ENCODE measurements at regions not wholly inside any gene's neighbourhood (a gene's known extent, or its start where the extent isn't known, plus 50 kb on each side); places are given as distances from the start of the nearest gene placed in this dataset.

GRCh38 chr18:78080081-78080480 is 830.4 kb downstream of the GALR1 start:
- intact Hi-C loops (cut with micrococcal nuclease; ENCODE audit: unreplicated experiment): no loop called here
- Histone ChIP-seq H3K4me1 (ENCODE audit: insufficient read depth, low read length, poor library complexity, severe bottlenecking) (no peaks in the 10 kb centered on the region), H3K79me2 (ENCODE audit: insufficient read depth, low read depth, low read length) (no peaks in the 10 kb centered on the region), H3K36me3 (ENCODE audit: insufficient read depth, low read length) (no peaks in the 10 kb centered on the region), H3K9me3 (ENCODE audit: low read length) (no peaks in the 10 kb centered on the region), H3K27ac (ENCODE audit: low read depth, low read length, poor library complexity, severe bottlenecking) (no peak overlapping the region), H2AFZ (ENCODE audit: low read length) (no peak overlapping the region), H3K4me3 (ENCODE audit: low read depth, low read length, poor library complexity, severe bottlenecking) (no peak overlapping the region), H3K9me2 (ENCODE audit: insufficient read depth, low read length) (no peaks in the 10 kb centered on the region), H3K4me2 (ENCODE audit: low read length) (no peak overlapping the region), H4K20me1 (ENCODE audit: insufficient read depth, low read length) (no peaks in the 10 kb centered on the region)
- TF ChIP-seq EZH2phosphoT487 (IDR thresholded peaks at IDR 0.05; ENCODE audit: borderline replicate concordance, low read depth, low read length): no peak
- TF ChIP-seq CTCF (conservative IDR thresholded peaks at IDR 0.05; ENCODE audit: low read length): no peak
- ChIA-PET POLR2A (interaction anchor here (0.8 kb wide), 1 partner anchor 8 kb away, joined by 4 read pairs; no protein-coding TSS in a partner anchor), CTCF (ENCODE audit: unreplicated experiment) (no interaction called here)
- DNase-seq (ENCODE audit: low spot score): no peak
- BruUV-seq (replicated peaks): no TSS peak

- Histone ChIP-seq H3K4me3 (ENCODE audit: low read depth, low read length, poor library complexity, severe bottlenecking) (no peak overlapping the region), H3K4me2 (ENCODE audit: low read length) (no peak overlapping the region), H2AFZ (ENCODE audit: low read length) (no peak overlapping the region), H3K9me2 (ENCODE audit: insufficient read depth, low read length) (no peaks in the 10 kb centered on the region), H4K20me1 (ENCODE audit: insufficient read depth, low read length) (no peaks in the 10 kb centered on the region), H3K79me2 (ENCODE audit: insufficient read depth, low read depth, low read length) (no peaks in the 10 kb centered on the region), H3K36me3 (ENCODE audit: insufficient read depth, low read length) (no peaks in the 10 kb centered on the region), H3K27ac (ENCODE audit: low read depth, low read length, poor library complexity, severe bottlenecking) (no peak overlapping the region), H3K9me3 (ENCODE audit: low read length) (no peaks in the 10 kb centered on the region), H3K4me1 (ENCODE audit: insufficient read depth, low read length, poor library complexity, severe bottlenecking) (no peaks in the 10 kb centered on the region)
- no peak for TF ChIP-seq EZH2phosphoT487 (IDR thresholded peaks at IDR 0.05; ENCODE audit: borderline replicate concordance, low read depth, low read length)
- no peak for TF ChIP-seq CTCF (conservative IDR thresholded peaks at IDR 0.05; ENCODE audit: low read length)
- ChIA-PET CTCF (ENCODE audit: unreplicated experiment) (no interaction called here), POLR2A (interaction anchor here (0.8 kb wide), 1 partner anchor 8 kb away, joined by 4 read pairs; no protein-coding TSS in a partner anchor)
- intact Hi-C loops (cut with micrococcal nuclease; ENCODE audit: unreplicated experiment): no loop called here
- no peak for DNase-seq (ENCODE audit: low spot score)
- BruUV-seq (replicated peaks): no TSS peak
Observed at GRCh38 chr18:78080761-78081160, 831.1 kb downstream of the GALR1 start.

GRCh38 chr18:78082816-78083215 is 833.2 kb downstream of the GALR1 start:
- no peaks in the 10 kb centered on the region for H3K79me2 ChIP-seq (ENCODE audit: insufficient read depth, low read depth, low read length)
- intact Hi-C loops (cut with micrococcal nuclease; ENCODE audit: unreplicated experiment): no loop called here
- no peak overlapping the region for H3K4me2 ChIP-seq (ENCODE audit: low read length)
- no peak overlapping the region for H3K4me3 ChIP-seq (ENCODE audit: low read depth, low read length, poor library complexity, severe bottlenecking)
- no peak overlapping the region for H2AFZ ChIP-seq (ENCODE audit: low read length)
- no peaks in the 10 kb centered on the region for H4K20me1 ChIP-seq (ENCODE audit: insufficient read depth, low read length)
- ChIA-PET POLR2A (no interaction called here), CTCF (ENCODE audit: unreplicated experiment) (no interaction called here)
- H3K4me1 ChIP-seq (ENCODE audit: insufficient read depth, low read length, poor library complexity, severe bottlenecking): no peaks in the 10 kb centered on the region
- H3K27ac ChIP-seq (ENCODE audit: low read depth, low read length, poor library complexity, severe bottlenecking): no peak overlapping the region
- no peak for TF ChIP-seq EZH2phosphoT487 (IDR thresholded peaks at IDR 0.05; ENCODE audit: borderline replicate concordance, low read depth, low read length)
- no peak for TF ChIP-seq CTCF (conservative IDR thresholded peaks at IDR 0.05; ENCODE audit: low read length)
- no peaks in the 10 kb centered on the region for H3K36me3 ChIP-seq (ENCODE audit: insufficient read depth, low read length)
- H3K9me2 ChIP-seq (ENCODE audit: insufficient read depth, low read length): no peaks in the 10 kb centered on the region
- no peak for DNase-seq (ENCODE audit: low spot score)
- BruUV-seq (replicated peaks): no TSS peak
- no peaks in the 10 kb centered on the region for H3K9me3 ChIP-seq (ENCODE audit: low read length)
